Peyer's patch (tissue), 4 donors: ENCODE measurements at regions not wholly inside any gene's neighbourhood (a gene's known extent, or its start where the extent isn't known, plus 50 kb on each side); places are given as distances from the start of the nearest gene placed in this dataset.
A peak's percentile ranks its signal among the peaks of the same experiment; 100 is the strongest.

Source experiments
- DNase-seq, 3 donors: peaks; one replicate each; pipeline ENCODE4 v3.0.0-alpha.2; 2017 to 2019
- H3K27ac ChIP-seq, 4 donors: fragments of 200-600 bp; sonication (generic); one replicate each; pipeline ENCODE4 v1.5.1; 2016 to 2019
- H3K27me3 ChIP-seq, 2 donors: fragments of 200-600 bp; sonication (generic); one replicate each; pipeline ENCODE4 v1.5.1; 2019
- H3K36me3 ChIP-seq, 3 donors: fragments of 200-600 bp; sonication (generic); one replicate each; pipeline ENCODE4 v1.5.1; 2016 to 2019
- H3K4me1 ChIP-seq, 4 donors: fragments of 200-600 bp; sonication (generic); one replicate each; pipeline ENCODE4 v1.5.1; 2016 to 2019
- H3K4me3 ChIP-seq, 4 donors: fragments of 200-600 bp; sonication (generic); 1 replicate in 3 of 4; 2 replicates in 1 of 4; pipeline ENCODE4 v1.5.1; 2016 to 2019; ENCODE audit warnings: mild to moderate bottlenecking in 1 of 4
- H3K9me3 ChIP-seq, 4 donors: fragments of 200-600 bp; sonication (generic); one replicate each; pipeline ENCODE4 v1.5.1; 2016 to 2019; ENCODE audit warnings: mild to moderate bottlenecking in 1 of 4
- POLR2A ChIP-seq, 2 donors: fragments of 450-650 bp; IDR thresholded peaks; one replicate each; pipeline ENCODE4 v1.5.1; 2017; ENCODE audit warnings: antibody characterized with exemption in 2 of 2, mild to moderate bottlenecking in 2 of 2, moderate library complexity in 2 of 2
- TF ChIP-seq, protein P1 (sequence below), 6 experiments: fragments of 450-650 bp in 4 of 6; fragments of 200-600 bp in 2 of 6; sonication (generic) in 1 of 6; IDR thresholded peaks; one replicate each; pipeline ENCODE4 v1.5.1; 2017 to 2019; ENCODE audit warnings: antibody characterized with exemption in 6 of 6, mild to moderate bottlenecking in 3 of 6, moderate library complexity in 1 of 6

DNA sequence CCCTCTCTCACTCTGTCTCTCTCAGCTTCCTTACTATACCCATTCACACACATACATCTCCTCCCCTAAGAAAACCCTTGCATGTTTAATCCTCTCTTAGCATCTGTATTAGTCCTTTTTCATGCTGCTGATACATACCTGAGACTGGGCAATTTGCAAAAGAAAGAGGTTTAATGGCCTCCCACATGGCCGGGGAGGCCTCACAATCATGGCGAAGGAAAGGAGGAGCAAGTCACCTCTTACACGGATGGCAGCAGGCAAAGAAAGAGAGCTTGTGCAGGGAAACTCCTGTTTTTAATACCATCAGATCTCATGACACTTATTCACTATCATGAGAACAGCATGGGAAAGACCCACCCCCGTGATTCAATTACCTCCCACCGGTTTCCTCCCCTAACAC, 398.5 kb upstream of the SASH1 start:
- Histone ChIP-seq H3K36me3 (no peaks in the 10 kb centered on the region), H3K27me3 (no peaks in the 10 kb centered on the region), H3K4me3 (no peak overlapping the region), H3K27ac (no peak overlapping the region), H3K4me1 (no peaks in the 10 kb centered on the region), H3K9me3 (no peaks in the 10 kb centered on the region)
- TF ChIP-seq, protein P1, sequence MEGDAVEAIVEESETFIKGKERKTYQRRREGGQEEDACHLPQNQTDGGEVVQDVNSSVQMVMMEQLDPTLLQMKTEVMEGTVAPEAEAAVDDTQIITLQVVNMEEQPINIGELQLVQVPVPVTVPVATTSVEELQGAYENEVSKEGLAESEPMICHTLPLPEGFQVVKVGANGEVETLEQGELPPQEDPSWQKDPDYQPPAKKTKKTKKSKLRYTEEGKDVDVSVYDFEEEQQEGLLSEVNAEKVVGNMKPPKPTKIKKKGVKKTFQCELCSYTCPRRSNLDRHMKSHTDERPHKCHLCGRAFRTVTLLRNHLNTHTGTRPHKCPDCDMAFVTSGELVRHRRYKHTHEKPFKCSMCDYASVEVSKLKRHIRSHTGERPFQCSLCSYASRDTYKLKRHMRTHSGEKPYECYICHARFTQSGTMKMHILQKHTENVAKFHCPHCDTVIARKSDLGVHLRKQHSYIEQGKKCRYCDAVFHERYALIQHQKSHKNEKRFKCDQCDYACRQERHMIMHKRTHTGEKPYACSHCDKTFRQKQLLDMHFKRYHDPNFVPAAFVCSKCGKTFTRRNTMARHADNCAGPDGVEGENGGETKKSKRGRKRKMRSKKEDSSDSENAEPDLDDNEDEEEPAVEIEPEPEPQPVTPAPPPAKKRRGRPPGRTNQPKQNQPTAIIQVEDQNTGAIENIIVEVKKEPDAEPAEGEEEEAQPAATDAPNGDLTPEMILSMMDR (IDR thresholded peaks at IDR 0.05) = no peak
- no peak for TF ChIP-seq POLR2A (IDR thresholded peaks at IDR 0.05)
- no peak for DNase-seq

DNA sequence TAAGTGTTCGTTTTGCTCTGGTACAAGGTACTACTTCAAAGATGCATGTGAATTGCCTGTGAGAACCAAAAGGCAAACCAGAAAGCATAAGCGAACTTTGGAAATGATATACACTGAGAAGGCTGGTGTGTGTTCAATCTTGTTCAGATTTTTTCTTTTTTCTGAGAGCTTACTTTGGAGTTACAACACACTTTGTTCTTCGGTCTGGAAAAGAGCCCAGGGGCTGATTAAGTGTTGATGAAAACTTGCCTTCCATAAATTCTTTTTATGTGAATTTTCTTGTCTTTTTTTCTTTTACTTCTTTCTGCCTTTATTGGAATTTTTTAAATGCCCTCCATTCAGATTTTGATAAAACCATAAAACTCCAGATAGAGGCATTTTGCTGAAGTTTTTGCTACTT, 395.1 kb upstream of the SASH1 start:
- DNase-seq = no peak
- no peak overlapping the region for H3K4me3 ChIP-seq
- H3K4me1 ChIP-seq = peaks cover 0 to 8% (median 0%) of the 10 kb centered on the region in 4 donors
- no peaks in the 10 kb centered on the region for H3K9me3 ChIP-seq
- H3K36me3 ChIP-seq = no peaks in the 10 kb centered on the region
- H3K27me3 ChIP-seq = no peaks in the 10 kb centered on the region
- no peak for TF ChIP-seq POLR2A (IDR thresholded peaks at IDR 0.05)
- TF ChIP-seq, protein P1 (IDR thresholded peaks at IDR 0.05) = no peak
- H3K27ac ChIP-seq = no peak overlapping the region

DNA sequence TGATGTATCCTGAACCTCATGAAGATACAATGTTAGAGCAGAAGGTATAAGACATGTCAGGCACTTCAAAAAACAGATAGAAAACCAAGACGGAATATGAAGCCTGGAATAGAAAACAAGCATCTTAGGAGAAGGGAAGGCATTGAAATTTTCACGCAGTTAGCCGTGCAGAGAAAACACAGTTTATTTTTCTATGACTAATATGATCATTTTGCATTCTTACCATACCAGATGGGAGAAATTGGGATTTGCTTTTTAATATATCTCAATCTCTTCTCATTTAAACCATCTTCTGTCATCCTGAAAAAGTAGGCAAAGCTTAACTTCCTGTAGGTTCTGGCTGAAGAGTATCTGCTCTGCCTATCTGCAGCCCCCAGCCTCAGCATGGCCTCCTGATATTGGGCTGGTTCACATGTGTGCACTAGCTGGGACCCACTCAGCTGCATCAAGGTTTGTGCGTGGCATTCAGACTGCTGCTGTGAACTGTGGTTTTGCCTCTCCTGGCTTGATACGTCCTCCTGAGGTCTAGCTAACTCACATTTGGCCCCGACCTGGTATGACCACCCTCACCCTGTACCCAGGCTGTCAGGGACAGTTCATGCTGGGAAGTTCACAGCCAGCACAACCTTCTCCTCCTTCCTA, 392.5 kb upstream of the SASH1 start:
- H3K36me3 ChIP-seq = no peaks in the 10 kb centered on the region
- H3K9me3 ChIP-seq = no peaks in the 10 kb centered on the region
- H3K27ac ChIP-seq = peak overlapping the region in 2 of 4 donors; percentile 38 to 43
- TF ChIP-seq, protein P1 (IDR thresholded peaks at IDR 0.05) = no peak
- TF ChIP-seq POLR2A (IDR thresholded peaks at IDR 0.05) = no peak
- no peaks in the 10 kb centered on the region for H3K27me3 ChIP-seq
- peaks cover 0 to 8% (median 0%) of the 10 kb centered on the region in 4 donors for H3K4me1 ChIP-seq
- DNase-seq = no peak
- no peak overlapping the region for H3K4me3 ChIP-seq

DNA sequence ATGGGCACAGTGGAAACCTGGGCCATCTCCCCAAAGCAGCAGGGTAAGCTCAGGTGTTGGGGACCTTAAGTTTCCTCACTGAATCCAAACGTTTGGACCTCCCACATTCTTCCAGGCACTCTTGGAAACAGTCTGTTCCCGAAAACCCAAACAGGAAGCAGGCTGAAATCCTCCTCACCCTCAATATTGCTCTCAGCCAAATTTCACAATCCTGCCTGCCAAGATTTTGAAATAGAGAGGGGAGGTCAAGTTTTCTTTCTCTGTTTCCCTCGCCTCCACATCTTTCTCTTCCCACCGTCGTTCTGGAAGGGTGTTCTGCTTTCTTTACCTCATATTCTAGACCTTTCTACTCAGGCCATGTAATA, 392.0 kb upstream of the SASH1 start:
- peak overlapping the region in 2 of 4 donors; percentile 38 to 43 for H3K27ac ChIP-seq
- TF ChIP-seq POLR2A (IDR thresholded peaks at IDR 0.05) = no peak
- TF ChIP-seq, protein P1 (IDR thresholded peaks at IDR 0.05) = no peak
- H3K9me3 ChIP-seq = no peaks in the 10 kb centered on the region
- H3K36me3 ChIP-seq = no peaks in the 10 kb centered on the region
- no peak for DNase-seq
- peaks cover 0 to 8% (median 0%) of the 10 kb centered on the region in 4 donors for H3K4me1 ChIP-seq
- no peaks in the 10 kb centered on the region for H3K27me3 ChIP-seq
- no peak overlapping the region for H3K4me3 ChIP-seq

DNA sequence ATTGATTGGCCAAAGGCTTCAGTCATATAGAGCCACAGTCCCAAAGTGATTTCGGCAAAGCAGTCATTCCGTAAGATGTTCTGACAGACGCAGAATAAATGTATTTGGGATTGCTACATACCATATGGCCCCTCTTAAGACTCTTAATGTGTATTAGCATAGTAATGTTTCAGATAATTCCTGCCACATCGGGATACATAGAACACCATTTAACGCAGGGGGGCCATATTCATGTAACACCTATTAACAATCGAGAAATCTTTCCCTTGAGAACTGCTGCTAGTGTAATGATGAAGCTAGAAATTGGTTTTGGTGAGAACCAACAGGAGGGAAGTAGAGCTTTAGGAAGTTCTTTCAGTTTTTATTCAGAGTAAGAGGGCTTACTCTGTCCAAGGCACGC, 390.9 kb upstream of the SASH1 start:
- no peak overlapping the region for H3K4me3 ChIP-seq
- no peak for TF ChIP-seq POLR2A (IDR thresholded peaks at IDR 0.05)
- TF ChIP-seq, protein P1 (IDR thresholded peaks at IDR 0.05) = no peak
- no peaks in the 10 kb centered on the region for H3K9me3 ChIP-seq
- peaks cover 0 to 8% (median 0%) of the 10 kb centered on the region in 4 donors for H3K4me1 ChIP-seq
- no peak overlapping the region for H3K27ac ChIP-seq
- no peaks in the 10 kb centered on the region for H3K27me3 ChIP-seq
- DNase-seq = no peak
- H3K36me3 ChIP-seq = no peaks in the 10 kb centered on the region

DNA sequence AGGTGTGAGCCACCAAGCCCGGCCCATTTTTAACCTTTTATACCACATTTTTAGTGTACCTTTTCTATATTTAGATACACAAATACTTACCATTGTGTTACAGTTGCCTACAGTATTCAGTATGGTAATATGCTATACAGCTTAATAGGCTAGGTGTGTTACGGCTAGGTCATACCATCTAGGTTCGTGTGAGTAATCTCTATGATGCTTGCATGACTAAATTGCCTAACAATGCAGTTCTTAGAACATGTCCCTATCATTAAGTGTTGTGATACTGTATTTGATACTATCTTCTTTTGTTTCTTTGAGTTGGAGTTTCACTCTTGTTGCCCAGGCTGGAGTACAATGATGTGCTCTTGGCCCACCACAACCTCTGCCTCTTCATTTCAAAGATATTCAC, 387.7 kb upstream of the SASH1 start:
- TF ChIP-seq, protein P1 (IDR thresholded peaks at IDR 0.05) = no peak
- TF ChIP-seq POLR2A (IDR thresholded peaks at IDR 0.05) = no peak
- Histone ChIP-seq H3K4me1 (peaks cover 0 to 8% (median 0%) of the 10 kb centered on the region in 4 donors), H3K27ac (no peak overlapping the region), H3K4me3 (no peak overlapping the region), H3K27me3 (no peaks in the 10 kb centered on the region), H3K9me3 (no peaks in the 10 kb centered on the region), H3K36me3 (no peaks in the 10 kb centered on the region)
- no peak for DNase-seq
